Right renal cortex interstitium (tissue), 3 donors: ENCODE measurements at regions not wholly inside any gene's neighbourhood (a gene's known extent, or its start where the extent isn't known, plus 50 kb on each side); places are given as distances from the start of the nearest gene placed in this dataset.
"Not testable (repeated sequence)": the region's sequence is repeated elsewhere in the genome, so short reads cannot be mapped to it uniquely, and the experiment has no call there.

Experiments
- DNase-seq, 3 donors: peaks; one replicate each; pipeline ENCODE4 v3.0.0-alpha.2; 2013; ENCODE audit warnings: low read depth in 3 of 3, low spot score in 2 of 3

DNA sequence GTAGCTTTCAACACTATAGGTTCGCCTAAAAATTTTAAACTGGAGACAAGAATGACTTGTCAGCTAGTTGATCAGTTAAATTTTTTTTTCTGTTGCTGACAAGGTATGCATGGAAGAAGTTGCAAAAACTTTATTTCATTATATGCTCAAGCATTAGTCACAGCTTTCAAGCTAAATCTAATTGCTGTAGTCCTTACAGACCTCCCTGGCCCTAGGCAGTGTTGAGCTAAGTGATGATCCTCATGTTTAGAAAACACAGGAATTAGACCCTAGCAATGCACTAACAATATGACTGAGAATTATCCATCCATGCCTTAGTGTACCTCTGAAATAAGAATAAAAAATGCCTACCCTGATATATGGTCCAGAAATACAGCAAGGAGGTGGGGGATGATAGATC lies 253.4 kb downstream of the SP3 start:
- DNase-seq, result no peak

GRCh38 chr2:173713904-173714555 lies 251.1 kb downstream of the SP3 start:
- DNase-seq, result no peak

DNA sequence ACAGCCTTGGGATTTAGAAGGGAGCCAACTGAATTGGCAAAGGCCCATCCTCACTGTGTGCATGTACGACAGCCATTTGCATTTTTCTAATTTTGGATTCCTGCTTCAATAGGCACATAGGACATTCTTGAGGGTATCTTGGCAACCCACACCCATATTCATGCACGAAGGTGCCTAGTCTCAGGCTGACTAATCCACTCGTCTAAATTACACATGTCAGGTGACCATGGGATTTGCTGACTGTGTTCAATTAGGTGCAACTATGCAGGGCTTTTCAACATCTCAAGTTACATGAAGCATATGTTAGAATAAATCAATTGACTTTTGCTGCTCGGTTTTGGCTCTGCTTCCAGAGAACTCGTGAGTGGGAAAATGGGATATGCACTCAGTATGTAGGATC lies 249.7 kb downstream of the SP3 start:
- DNase-seq, result no peak

DNA sequence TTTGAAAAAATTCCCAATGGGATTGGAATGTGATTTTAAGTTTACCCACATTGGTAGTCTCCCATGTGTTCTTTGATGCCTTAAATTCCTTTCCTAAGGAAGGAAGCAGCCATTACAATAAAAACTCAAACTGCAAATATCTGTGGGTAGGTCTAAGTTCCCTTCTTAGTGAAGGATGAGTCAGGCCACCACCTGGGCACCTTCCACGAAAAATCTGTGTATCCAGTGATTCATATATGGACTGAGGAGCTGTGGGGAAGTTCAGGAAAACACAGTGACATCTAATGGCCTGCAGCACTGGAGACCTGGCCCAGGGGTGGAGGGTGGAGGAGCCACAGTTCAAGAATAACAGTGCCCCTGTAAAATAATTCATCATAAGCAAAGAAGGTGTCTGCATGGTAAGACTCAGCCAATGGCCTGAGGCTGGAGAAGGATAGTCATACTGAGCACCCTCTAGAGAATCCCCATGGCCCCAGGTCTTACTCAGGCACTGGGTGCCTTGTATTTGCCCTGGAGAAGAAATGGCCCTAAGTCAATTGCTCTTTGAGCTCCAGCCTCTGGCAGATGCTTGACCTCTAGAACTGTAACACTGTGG lies 248.6 kb downstream of the SP3 start:
- DNase-seq, result no peak

DNA sequence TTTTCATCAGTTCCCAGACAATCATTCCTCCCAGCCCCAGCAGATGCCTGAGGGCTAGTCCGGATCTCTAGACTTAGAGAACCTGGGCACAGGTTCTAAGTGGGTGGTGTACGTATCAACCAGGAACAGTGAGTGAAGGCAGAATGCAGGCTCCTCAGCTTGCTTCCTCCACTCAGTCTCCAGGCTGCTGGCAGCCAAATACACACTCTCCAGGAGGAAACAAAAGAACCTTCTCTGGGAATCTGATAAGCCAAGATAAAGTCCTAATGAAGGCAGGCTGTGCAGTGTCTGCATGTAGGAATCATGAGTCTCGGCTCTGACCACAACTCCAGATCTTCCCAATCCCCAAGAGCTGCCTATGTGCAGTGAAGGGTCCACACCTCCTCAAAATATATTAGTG lies 245.7 kb downstream of the SP3 start:
- DNase-seq, result no peak

DNA sequence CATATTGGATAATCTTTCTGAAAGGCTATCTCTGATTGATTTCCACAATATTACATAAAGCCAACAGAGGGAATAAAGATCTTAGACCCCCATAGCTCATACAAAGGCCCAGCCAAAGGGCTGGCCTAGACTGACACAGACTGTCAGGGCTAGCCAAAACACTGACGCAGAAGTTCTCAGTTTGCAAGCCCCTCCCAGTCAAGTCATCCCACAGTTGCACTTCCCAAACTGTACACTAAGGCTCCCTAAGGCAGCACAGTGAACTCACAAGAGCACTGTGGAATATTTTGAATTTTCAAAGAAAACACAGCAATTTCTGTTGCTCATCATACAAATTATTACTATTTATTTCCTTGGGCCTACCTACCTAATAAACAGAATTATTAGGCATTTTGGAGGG lies 244.9 kb downstream of the SP3 start:
- no peak for DNase-seq

GRCh38 chr2:173734797-173735196 lies 230.4 kb downstream of the SP3 start:
- DNase-seq, result no peak

- DNase-seq, result not testable (repeated sequence)
Observed at GRCh38 chr2:173737954-173738575, 227.1 kb downstream of the SP3 start.

GRCh38 chr2:173739006-173739405 lies 226.2 kb downstream of the SP3 start:
- no peak for DNase-seq

GRCh38 chr2:173740639-173741038 lies 224.5 kb downstream of the SP3 start:
- no peak for DNase-seq

DNA sequence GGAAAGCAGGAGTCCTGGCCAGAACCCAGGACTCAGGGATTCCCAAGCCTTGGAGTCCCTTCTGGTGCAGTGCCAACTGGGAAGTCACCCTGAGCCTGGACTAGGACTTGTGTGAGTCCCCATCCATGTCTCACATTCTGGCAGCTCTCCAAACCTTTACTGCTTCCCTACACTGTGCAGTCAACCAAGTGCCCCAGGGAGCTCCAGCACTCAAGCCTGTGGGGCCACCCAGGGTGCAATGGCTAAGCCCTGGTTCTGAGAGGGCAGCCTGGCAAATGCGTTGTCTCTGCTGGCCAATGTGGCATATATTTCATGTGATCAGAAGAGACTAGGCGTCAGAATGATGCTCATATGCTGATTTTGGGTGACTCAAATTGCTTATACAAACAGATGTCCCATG lies 223.4 kb downstream of the SP3 start:
- DNase-seq, result no peak

GRCh38 chr2:173747035-173747434 lies 218.1 kb downstream of the SP3 start:
- no peak for DNase-seq

DNA sequence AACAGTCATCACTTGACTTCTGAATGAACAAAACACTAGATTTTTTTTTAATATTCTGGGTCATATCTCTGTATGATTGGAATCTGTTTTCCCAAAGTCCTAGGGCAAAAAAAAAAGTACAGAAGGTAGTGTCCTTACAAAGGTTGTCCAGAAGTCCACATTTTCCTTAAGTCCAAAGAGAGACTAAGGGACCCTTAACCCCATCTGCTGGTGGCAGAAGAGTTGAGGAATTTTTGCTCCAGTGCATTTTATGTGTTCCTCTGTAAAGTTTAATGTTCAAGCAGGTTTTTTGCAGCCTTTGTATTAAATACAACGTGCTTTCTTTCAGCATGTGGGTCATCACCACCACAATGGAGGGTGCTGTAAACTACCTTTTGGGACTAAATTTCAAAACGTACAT lies 215.9 kb downstream of the SP3 start:
- peak in 2 of 3 donors; percentile 27 to 29 for DNase-seq

- DNase-seq, result peak in 2 of 3 donors; percentile 23 to 27
Observed at GRCh38 chr2:173750353-173750801, 214.8 kb downstream of the SP3 start.

GRCh38 chr2:173750831-173751230 lies 214.3 kb downstream of the SP3 start:
- DNase-seq, result no peak

DNA sequence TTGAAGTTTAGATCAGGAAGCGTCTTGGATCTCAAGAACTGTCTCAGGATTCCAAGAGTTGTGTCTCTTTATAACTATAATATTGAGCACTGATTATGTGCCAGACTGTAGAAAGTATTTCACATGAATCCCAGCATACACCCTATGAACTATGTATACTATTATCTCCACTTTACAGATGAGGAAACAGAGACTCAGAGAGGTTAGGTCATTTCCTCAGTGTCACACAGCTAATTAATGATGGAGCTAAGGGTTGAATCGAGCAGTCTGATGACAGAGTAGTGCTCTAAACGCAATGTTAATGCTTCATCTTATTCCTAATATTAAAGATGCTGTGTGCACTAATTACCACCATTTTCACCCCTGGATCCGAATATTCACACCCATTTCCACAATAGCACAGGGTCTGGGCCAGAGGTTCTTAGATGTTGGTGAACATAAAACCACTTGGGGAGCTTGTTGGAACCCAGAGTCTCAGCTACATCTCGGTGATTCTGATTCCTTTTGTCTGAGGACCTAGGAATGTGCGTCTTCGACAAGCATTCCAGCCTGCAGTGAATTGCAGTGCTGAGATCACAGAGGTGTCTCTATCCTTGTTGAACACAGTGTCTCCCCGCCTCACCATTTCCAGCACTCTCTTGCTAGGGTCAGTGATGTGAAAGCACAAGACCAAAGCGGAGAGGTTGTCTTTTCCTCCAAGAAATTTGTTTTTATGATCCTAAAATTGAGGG lies 213.8 kb downstream of the SP3 start:
- no peak for DNase-seq

DNA sequence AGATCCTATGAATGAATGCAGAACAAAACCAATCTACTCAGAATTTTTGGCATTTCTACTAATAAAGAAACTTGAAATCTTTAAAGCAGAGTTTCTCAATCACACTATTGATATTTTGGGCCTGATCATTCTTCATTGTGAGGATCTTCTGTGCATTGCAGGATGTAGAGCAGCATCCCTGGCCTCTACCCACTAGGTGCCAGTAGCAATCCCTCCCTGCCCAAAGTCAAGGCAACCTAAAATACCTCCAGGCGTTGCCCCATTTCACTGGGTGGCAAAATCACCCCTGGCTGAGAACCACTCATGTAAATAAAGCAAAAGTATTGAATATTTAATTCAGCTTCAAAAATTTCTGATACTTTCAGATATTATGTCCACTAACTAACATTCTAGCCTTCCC lies 213.0 kb downstream of the SP3 start:
- no peak for DNase-seq

- DNase-seq, result no peak
Observed at GRCh38 chr2:173753441-173753840, 211.7 kb downstream of the SP3 start.

DNA sequence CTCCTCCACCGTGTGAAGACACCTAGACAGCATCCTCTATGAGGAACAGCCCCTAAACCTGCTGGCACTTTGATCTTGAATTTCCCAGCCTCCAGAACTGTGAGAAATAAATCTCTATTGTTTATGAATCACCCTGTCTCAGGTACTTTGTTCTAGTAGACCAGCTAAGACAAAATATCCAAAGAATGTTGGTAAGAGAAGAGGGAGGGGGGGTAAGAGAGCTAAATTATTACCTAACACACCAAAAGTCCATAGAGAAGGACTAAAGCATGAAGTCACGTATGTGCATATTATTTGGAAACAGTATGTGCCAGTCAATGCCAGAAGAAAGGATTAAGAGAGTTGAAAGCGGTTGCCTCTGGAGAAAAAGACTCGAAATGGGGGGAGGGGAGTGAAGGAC lies 211.0 kb downstream of the SP3 start:
- no peak for DNase-seq

GRCh38 chr2:173754837-173755236 lies 210.3 kb downstream of the SP3 start:
- no peak for DNase-seq

GRCh38 chr2:173755798-173756197 lies 209.4 kb downstream of the SP3 start:
- no peak for DNase-seq

DNA sequence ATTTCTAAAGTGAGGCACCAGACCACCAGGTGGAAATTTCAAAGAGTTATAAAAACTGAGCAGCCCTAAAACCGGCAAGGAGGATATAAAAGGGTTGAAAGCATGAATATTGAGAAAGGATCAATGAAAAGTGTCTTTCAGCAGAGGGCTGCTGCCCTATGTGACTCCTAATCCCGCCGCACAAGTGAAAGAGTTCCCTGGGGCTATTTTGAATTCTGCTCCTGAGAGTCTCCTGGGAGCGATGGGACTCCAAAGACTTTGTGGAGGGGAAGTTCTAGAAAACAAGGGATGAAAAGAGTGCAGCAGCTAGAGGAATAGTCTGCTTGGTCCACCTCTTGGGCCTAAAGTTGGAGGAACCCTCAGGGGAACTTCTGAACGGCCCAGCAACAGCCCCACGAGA lies 205.2 kb downstream of the SP3 start:
- no peak for DNase-seq
